ENCODE measurements at regions not wholly inside any gene's neighbourhood (a gene's known extent, or its start where the extent isn't known, plus 50 kb on each side); places are given as distances from the start of the nearest gene placed in this dataset.

GRCh38 chr2:74745766-74746165, 88.2 kb upstream of the HK2 start:
- no peak for TF ChIP-seq ELF4 (CRISPR knock-in tag; IDR thresholded peaks at IDR 0.05; ENCODE audit: low read depth)
- TF ChIP-seq CTCF (IDR thresholded peaks at IDR 0.05), result no peak
- TF ChIP-seq CBFB (CRISPR knock-in tag; IDR thresholded peaks at IDR 0.05; ENCODE audit: low read depth), result no peak
- TF ChIP-seq STAT6 (CRISPR knock-in tag; conservative IDR thresholded peaks at IDR 0.05; ENCODE audit: low read depth), result no peak
- TF ChIP-seq NR2C2 (CRISPR knock-in tag; IDR thresholded peaks at IDR 0.05), result no peak
- no peak for TF ChIP-seq USF2 (CRISPR knock-in tag; IDR thresholded peaks at IDR 0.05)
- TF ChIP-seq, protein P1, sequence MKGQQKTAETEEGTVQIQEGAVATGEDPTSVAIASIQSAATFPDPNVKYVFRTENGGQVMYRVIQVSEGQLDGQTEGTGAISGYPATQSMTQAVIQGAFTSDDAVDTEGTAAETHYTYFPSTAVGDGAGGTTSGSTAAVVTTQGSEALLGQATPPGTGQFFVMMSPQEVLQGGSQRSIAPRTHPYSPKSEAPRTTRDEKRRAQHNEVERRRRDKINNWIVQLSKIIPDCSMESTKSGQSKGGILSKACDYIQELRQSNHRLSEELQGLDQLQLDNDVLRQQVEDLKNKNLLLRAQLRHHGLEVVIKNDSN (CRISPR knock-in tag; IDR thresholded peaks at IDR 0.05), result no peak
- no peak for TF ChIP-seq E2F4 (CRISPR knock-in tag; IDR thresholded peaks at IDR 0.05; ENCODE audit: borderline replicate concordance, low read depth)
- TF ChIP-seq ZNF423 (CRISPR knock-in tag; IDR thresholded peaks at IDR 0.05), result no peak
- TF ChIP-seq ATF6 (CRISPR knock-in tag; IDR thresholded peaks at IDR 0.05), result no peak
- TF ChIP-seq ATF3 (CRISPR knock-in tag; conservative IDR thresholded peaks at IDR 0.05), result no peak
- TF ChIP-seq CREB1 (CRISPR knock-in tag; IDR thresholded peaks at IDR 0.05), result no peak
- no peak for TF ChIP-seq SP1 (CRISPR knock-in tag; conservative IDR thresholded peaks at IDR 0.05)
